ENCODE measurements at regions not wholly inside any gene's neighbourhood (a gene's known extent, or its start where the extent isn't known, plus 50 kb on each side); places are given as distances from the start of the nearest gene placed in this dataset.
A peak's percentile ranks its signal among the peaks of the same experiment; 100 is the strongest.

DNA sequence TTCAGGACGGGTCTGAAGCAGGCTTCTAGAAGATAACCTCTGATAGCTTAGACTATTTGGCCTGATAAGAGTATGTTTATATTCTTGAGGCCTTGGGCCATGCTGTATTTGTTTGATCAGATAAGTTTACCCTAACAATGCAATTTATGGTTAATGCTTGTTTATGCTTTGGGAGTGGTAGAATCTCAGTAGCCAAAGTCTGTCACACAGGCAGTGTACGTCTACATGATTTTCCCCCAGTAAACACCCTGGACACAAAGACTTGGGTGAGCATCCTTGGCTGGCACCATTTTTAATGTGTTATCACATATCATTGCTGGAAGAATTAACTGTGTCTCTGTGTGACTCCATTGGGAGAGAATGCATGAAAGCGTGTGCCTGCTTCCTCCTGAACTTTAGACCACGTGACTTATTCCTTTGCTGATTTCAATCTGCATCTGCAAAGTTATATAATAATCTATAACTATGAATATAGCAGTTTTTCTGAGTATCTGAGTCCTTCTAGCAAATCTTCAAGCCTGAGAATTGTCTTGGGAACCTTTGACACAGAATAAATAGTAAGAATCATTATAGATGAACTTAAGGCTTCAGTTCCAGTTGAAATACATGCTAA is 172.4 kb downstream of the CASP12 start:
- H3K4me3 ChIP-seq (ENCODE audit: control insufficient read depth, low read depth, low read length) = no peak overlapping the region
- TF ChIP-seq, protein P1, sequence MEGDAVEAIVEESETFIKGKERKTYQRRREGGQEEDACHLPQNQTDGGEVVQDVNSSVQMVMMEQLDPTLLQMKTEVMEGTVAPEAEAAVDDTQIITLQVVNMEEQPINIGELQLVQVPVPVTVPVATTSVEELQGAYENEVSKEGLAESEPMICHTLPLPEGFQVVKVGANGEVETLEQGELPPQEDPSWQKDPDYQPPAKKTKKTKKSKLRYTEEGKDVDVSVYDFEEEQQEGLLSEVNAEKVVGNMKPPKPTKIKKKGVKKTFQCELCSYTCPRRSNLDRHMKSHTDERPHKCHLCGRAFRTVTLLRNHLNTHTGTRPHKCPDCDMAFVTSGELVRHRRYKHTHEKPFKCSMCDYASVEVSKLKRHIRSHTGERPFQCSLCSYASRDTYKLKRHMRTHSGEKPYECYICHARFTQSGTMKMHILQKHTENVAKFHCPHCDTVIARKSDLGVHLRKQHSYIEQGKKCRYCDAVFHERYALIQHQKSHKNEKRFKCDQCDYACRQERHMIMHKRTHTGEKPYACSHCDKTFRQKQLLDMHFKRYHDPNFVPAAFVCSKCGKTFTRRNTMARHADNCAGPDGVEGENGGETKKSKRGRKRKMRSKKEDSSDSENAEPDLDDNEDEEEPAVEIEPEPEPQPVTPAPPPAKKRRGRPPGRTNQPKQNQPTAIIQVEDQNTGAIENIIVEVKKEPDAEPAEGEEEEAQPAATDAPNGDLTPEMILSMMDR (conservative IDR thresholded peaks at IDR 0.05; ENCODE audit: control insufficient read depth, insufficient read depth, low read depth, low read length) = no peak
- no peak for DNase-seq (ENCODE audit: low read depth)

DNA sequence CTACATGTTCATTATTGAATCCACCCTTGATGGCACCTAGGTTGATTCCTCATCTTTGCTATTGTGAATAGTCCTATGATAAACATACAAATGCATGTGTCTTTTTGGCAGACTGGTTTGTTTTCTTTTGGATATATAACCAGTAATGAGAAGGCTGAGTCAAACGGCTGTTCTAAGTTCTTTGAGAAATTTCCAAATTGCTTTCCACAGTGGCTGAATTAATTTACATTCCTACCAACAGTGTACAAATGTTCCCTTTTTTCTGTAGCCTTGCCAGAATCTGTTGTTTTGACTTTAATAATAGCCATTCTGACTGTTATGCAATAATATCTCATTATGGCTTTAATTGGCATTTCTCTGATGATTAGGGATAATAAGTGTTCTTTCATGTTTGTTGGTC is 184.9 kb downstream of the CASP12 start:
- no peak overlapping the region for H3K4me3 ChIP-seq (ENCODE audit: control insufficient read depth, low read depth, low read length)
- DNase-seq (ENCODE audit: low read depth) = peak; percentile 46
- TF ChIP-seq, protein P1 (conservative IDR thresholded peaks at IDR 0.05; ENCODE audit: control insufficient read depth, insufficient read depth, low read depth, low read length) = no peak

DNA sequence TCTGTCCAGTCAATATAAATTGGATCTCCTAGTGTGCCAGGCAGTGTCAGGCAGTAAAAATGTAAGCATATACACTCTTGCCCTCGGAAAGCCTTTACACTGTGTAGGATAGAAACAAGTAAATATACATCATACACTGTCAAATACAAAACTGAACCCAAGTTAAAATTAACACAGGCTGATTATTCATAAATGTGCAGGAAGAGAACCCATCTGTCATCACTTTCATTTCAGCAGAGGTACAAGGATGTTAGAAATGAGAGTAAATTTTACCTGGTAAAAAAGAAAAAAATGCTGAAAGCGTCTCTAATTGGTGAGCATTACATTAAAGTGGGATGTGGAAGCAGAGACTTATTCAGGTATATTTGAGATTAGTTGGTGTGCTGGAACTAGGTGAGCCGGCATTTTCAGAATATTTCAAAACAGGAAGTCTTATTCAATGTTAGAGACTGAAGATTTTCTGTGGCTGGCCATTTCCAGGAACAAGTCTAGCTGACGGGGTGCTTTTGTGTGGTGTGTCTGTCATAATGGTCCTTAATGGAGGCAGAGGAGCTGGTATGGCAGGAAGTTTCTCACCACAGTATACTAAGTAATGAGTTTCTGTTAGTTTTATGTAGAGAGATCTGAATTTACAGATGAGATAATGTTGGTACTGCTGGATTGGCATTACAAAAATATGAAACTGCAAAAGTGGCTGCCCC is 192.6 kb downstream of the CASP12 start:
- H3K4me3 ChIP-seq (ENCODE audit: control insufficient read depth, low read depth, low read length) = no peak overlapping the region
- DNase-seq (ENCODE audit: low read depth) = no peak
- TF ChIP-seq, protein P1 (conservative IDR thresholded peaks at IDR 0.05; ENCODE audit: control insufficient read depth, insufficient read depth, low read depth, low read length) = no peak

DNA sequence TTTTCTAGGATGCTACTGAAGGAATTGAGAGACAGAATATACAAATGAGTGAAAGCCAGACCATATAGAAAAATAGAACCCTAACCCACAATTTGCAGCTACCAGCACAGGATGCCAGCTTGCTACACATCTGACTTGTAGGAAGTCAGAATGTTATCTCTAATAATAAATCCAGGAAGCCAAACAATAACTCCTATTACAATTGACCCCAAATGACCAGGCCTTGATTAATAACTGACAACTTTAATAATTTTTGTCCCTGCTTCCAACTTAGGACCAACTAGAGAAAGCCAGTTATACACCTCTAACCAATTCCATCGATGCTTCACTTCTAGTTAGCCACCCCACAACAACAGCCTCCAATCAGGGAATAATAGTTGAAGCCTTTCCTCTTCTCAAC is 193.4 kb downstream of the CASP12 start:
- no peak for DNase-seq (ENCODE audit: low read depth)
- H3K4me3 ChIP-seq (ENCODE audit: control insufficient read depth, low read depth, low read length) = no peak overlapping the region
- TF ChIP-seq, protein P1 (conservative IDR thresholded peaks at IDR 0.05; ENCODE audit: control insufficient read depth, insufficient read depth, low read depth, low read length) = no peak

DNA sequence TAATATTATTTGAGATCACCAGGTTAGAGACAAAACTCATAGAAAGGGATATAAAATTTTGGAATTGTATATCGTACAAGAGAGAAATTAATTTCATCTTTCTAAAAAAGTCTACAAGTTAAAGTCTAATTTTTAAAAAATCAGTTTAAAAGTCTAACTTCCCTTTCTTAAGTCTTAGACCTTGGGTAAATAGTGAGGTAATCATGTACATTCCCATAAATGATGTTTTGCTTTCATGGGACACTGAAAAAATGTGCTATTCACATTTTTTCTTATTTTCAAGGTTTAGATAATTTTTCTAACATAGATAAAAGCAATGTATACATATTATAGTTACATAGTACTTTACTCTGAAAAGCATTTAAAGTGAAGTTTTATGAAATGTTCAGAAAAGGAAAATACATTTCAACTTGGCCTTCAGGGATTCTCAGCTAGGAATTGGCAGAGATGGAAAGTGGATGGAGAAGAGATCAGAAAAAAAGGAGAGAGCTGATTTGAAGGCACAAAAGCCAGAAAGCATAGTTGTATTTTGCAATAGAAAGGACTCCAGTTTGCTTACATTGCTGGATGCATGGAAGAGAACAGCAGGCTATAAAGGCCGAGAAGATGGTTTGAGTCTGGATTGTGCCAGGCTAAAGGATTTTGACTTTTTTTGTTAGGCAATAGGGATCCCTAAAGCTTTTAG is 194.0 kb downstream of the CASP12 start:
- TF ChIP-seq, protein P1 (conservative IDR thresholded peaks at IDR 0.05; ENCODE audit: control insufficient read depth, insufficient read depth, low read depth, low read length) = no peak
- H3K4me3 ChIP-seq (ENCODE audit: control insufficient read depth, low read depth, low read length) = no peak overlapping the region
- DNase-seq (ENCODE audit: low read depth) = no peak

DNA sequence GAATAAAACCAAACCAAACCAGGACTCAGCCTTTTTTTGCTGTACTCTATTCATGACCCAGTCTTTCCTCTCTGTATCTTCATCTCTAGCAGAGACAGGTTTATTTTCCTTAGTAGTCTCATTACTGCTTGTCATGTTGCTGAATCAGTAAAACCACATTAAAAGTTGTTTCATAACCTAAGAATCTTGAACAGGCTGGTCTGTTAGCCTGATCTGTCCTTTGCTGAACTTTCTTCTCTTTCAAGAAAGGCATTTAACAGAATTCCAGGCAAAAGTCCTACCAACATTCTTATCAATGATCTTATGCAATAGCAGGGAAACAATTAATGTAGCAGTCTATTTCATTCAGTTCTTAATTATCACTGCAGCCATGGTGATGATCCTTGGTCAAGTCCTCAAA is 197.7 kb downstream of the CASP12 start:
- H3K4me3 ChIP-seq (ENCODE audit: control insufficient read depth, low read depth, low read length) = no peak overlapping the region
- TF ChIP-seq, protein P1 (conservative IDR thresholded peaks at IDR 0.05; ENCODE audit: control insufficient read depth, insufficient read depth, low read depth, low read length) = no peak
- peak; percentile 61 for DNase-seq (ENCODE audit: low read depth)

Measured in fibroblast of mammary gland (primary cell).